GM12878 (cell line): ENCODE measurements at regions not wholly inside any gene's neighbourhood (a gene's known extent, or its start where the extent isn't known, plus 50 kb on each side); places are given as distances from the start of the nearest gene placed in this dataset.

Experiments used
- ATAC-seq: fragments of 200-7000 bp; cut with Tn5 transposase; 3 replicates; pipeline ENCODE4 v1.9.1; 2020; ENCODE audit warnings: mild to moderate bottlenecking, moderate library complexity
- BruUV-seq: library from RNA; stranded (reverse); fragments of 400-500 nt; replicated peaks from 2 replicates; lab custom pipeline; 2021; lab: Mats Ljungman, UMichigan
- CTCF ChIA-PET: fragments of 300-600 bp; sonication (Branson Sonifier 250); formaldehyde crosslinking; extraction: SDS; loops from one replicate; lab custom pipeline; 2021; ENCODE audit warnings: inconsistent platforms; lab: Yijun Ruan, JAX
- POLR2A ChIA-PET: fragments of 350-600 bp; formaldehyde crosslinking; extraction: SDS; loops from one replicate; lab custom pipeline; 2021; ENCODE audit warnings: inconsistent platforms; lab: Charles Lee
- RAD21 ChIA-PET: fragments of 300-600 bp; sonication (Branson Sonifier 250); formaldehyde crosslinking; loops from one replicate; lab custom pipeline; 2023; ENCODE audit warnings: antibody characterized with exemption; ENCODE audit not compliant: unreplicated experiment; lab: Charles Lee
- SMC1A ChIA-PET: fragments of 300-600 bp; sonication (Branson Sonifier 250); formaldehyde crosslinking; loops from one replicate; lab custom pipeline; 2023; ENCODE audit not compliant: unreplicated experiment, uncharacterized antibody; lab: Charles Lee
- DNase-seq: peaks from one replicate; pipeline ENCODE4 v3.0.0-alpha.2; 2011; ENCODE audit warnings: low read depth, low spot score
- FAIRE-seq: peaks from 3 replicates; lab custom pipeline; 2011; peaks lifted over from hg19 to GRCh38; lab: Jason Lieb, UNC
- H2AFZ ChIP-seq: 2 replicates; pipeline ENCODE4 v1.6.0; 2011; ENCODE audit warnings: low read depth, low read length, control low read depth; ENCODE audit not compliant: control insufficient read depth
- H3K27ac ChIP-seq: 2 replicates; pipeline ENCODE4 v1.5.1; 2011; ENCODE audit warnings: control low read depth; ENCODE audit not compliant: control insufficient read depth, insufficient read depth
- H3K27me3 ChIP-seq, 2 experiments: replicated peaks in 1 of 2; 2 replicates each; pipeline versions ENCODE4 v1.6.0 to v1.6.1; 2011; ENCODE audit warnings: low read length in 1 of 2; ENCODE audit not compliant: control insufficient read depth in 2 of 2, insufficient read depth in 2 of 2
- H3K36me3 ChIP-seq, 2 experiments: 2 replicates each; pipeline ENCODE4 v1.5.1; 2011; ENCODE audit warnings: low read length in 1 of 2; ENCODE audit not compliant: control insufficient read depth in 2 of 2, insufficient read depth in 2 of 2
- H3K4me1 ChIP-seq: 2 replicates; pipeline ENCODE4 v1.6.1; 2011; ENCODE audit warnings: mild to moderate bottlenecking, low read length, moderate library complexity, mixed read lengths; ENCODE audit not compliant: control insufficient read depth, insufficient read depth
- H3K4me2 ChIP-seq: 2 replicates; pipeline ENCODE4 v1.6.0; 2011; ENCODE audit warnings: control low read depth; ENCODE audit not compliant: control insufficient read depth, insufficient read depth
- H3K4me3 ChIP-seq: fragments of 200-600 bp; sonication (generic); 2 replicates; pipeline ENCODE4 v1.5.1; 2016
- H3K79me2 ChIP-seq: 2 replicates; pipeline ENCODE4 v1.6.0; 2011; ENCODE audit warnings: low read length; ENCODE audit not compliant: control insufficient read depth, insufficient read depth
- H3K9ac ChIP-seq: 2 replicates; pipeline ENCODE4 v1.8.0; 2011; ENCODE audit warnings: low read length, control low read depth, mixed read lengths; ENCODE audit not compliant: control insufficient read depth, insufficient read depth
- H3K9me3 ChIP-seq: replicated peaks from 3 replicates; pipeline ENCODE4 v1.5.1; 2011; ENCODE audit warnings: mild to moderate bottlenecking, low read length; ENCODE audit not compliant: control insufficient read depth, insufficient read depth
- H4K20me1 ChIP-seq: 2 replicates; pipeline ENCODE4 v1.6.0; 2011; ENCODE audit not compliant: control insufficient read depth, insufficient read depth
- BMI1 ChIP-seq: fragments of 450-650 bp; IDR thresholded peaks from 2 replicates; pipeline ENCODE4 v1.6.1; 2016; ENCODE audit warnings: mild to moderate bottlenecking, moderate library complexity, borderline replicate concordance
- NFYA ChIP-seq: IDR thresholded peaks from 2 replicates; pipeline ENCODE4 v1.6.1; 2011; ENCODE audit warnings: low read depth, mild to moderate bottlenecking, low read length, improper control_type of control experiment, borderline replicate concordance
- PBX3 ChIP-seq: IDR thresholded peaks from 2 replicates; pipeline ENCODE4 v1.6.1; 2011; ENCODE audit warnings: mild to moderate bottlenecking, low read depth, low read length, moderate library complexity; ENCODE audit not compliant: insufficient replicate concordance
- RB1 ChIP-seq: fragments of 450-650 bp; formaldehyde crosslinking; IDR thresholded peaks from 2 replicates; pipeline ENCODE4 v1.6.1; 2017; ENCODE audit warnings: mild to moderate bottlenecking, borderline replicate concordance
- USF2 ChIP-seq: IDR thresholded peaks from 2 replicates; pipeline ENCODE4 v1.6.1; 2011; ENCODE audit warnings: low read depth, low read length, improper control_type of control experiment, borderline replicate concordance
- WRNIP1 ChIP-seq: IDR thresholded peaks from 2 replicates; pipeline ENCODE4 v1.6.1; 2011; ENCODE audit warnings: low read depth, low read length, improper control_type of control experiment, borderline replicate concordance
- WGBS: methylation state at CpG from one replicate; pipeline ENCODE4 v1.1.6; 2016; ENCODE audit warnings: low lambda C conversion rate; ENCODE audit not compliant: insufficient replicate concordance, insufficient coverage; ENCODE audit errors: missing lambda C conversion rate; 5-methylcytosine and 5-hydroxymethylcytosine counted together
- in situ Hi-C: fragments of 300-500 bp; cut with MboI; formaldehyde crosslinking; loops from 9 replicates; pipeline ENCODE4 v1.14.3; 2018; ENCODE audit warnings: mixed read lengths
- intact Hi-C: fragments of 100-400 bp; cut with micrococcal nuclease; formaldehyde crosslinking; loops from one replicate; pipeline ENCODE4 v1.14.2; 2022; ENCODE audit not compliant: unreplicated experiment

- SMC1A ChIA-PET, result no interaction called here
- H3K4me2 ChIP-seq, result no peak overlapping the region
- RAD21 ChIA-PET, result no interaction called here
- H4K20me1 ChIP-seq, result no peaks in the 10 kb centered on the region
- no peaks in the 10 kb centered on the region for H3K36me3 ChIP-seq
- BruUV-seq, result no TSS peak
- POLR2A ChIA-PET, result no interaction called here
- no peak overlapping the region for H2AFZ ChIP-seq
- H3K9me3 ChIP-seq, result no peaks in the 10 kb centered on the region; the same call in 2 of the 3 replicates
- no peaks in the 10 kb centered on the region for H3K27me3 ChIP-seq
- H3K4me1 ChIP-seq, result no peaks in the 10 kb centered on the region
- WGBS, result 18% methylated on average over 4 of the region's 4 CpGs
- no peaks in the 10 kb centered on the region for H3K79me2 ChIP-seq
- FAIRE-seq (no peak), ATAC-seq (no peak), DNase-seq (no peak)
- in situ Hi-C loops, result no loop called here
- no peak overlapping the region for H3K27ac ChIP-seq
- H3K4me3 ChIP-seq, result no peak overlapping the region
- no peak overlapping the region for H3K9ac ChIP-seq
- no peak for TF ChIP-seq PBX3
- TF ChIP-seq RB1, result no peak
- TF ChIP-seq NFYA, result no peak
- no peak for TF ChIP-seq WRNIP1
- no peak for TF ChIP-seq BMI1
- no peak for TF ChIP-seq USF2
- intact Hi-C loops, result no loop called here
- CTCF ChIA-PET, result no interaction called here
Observed at GRCh38 chr6:170033666-170034065, 257.2 kb downstream of the DLL1 start.
